Nephron (organoid): ENCODE measurements at regions not wholly inside any gene's neighbourhood (a gene's known extent, or its start where the extent isn't known, plus 50 kb on each side); places are given as distances from the start of the nearest gene placed in this dataset.

Source experiments
- H3K27ac Mint-ChIP-seq, 3 experiments: 2 replicates each; pipeline ENCODE4 v1.8.0; 2020; ENCODE audit warnings: mixed read lengths in 3 of 3, mild to moderate bottlenecking in 2 of 3, moderate library complexity in 1 of 3
- H3K27me3 Mint-ChIP-seq: 2 replicates; pipeline ENCODE4 v1.8.0; 2021; ENCODE audit warnings: low read depth, mild to moderate bottlenecking, moderate library complexity, mixed read lengths
- H3K36me3 Mint-ChIP-seq: 2 replicates; pipeline ENCODE4 v1.8.0; 2020; ENCODE audit warnings: low read depth, mixed read lengths
- H3K4me1 Mint-ChIP-seq: 2 replicates; pipeline ENCODE4 v1.8.0; 2020; ENCODE audit warnings: mixed read lengths
- H3K4me3 Mint-ChIP-seq, 3 experiments: 2 replicates each; pipeline ENCODE4 v1.8.0; 2020; ENCODE audit warnings: mild to moderate bottlenecking in 3 of 3, mixed read lengths in 3 of 3, moderate library complexity in 2 of 3
- H3K9me3 Mint-ChIP-seq: 2 replicates; pipeline ENCODE4 v1.8.0; 2020; ENCODE audit warnings: mixed read lengths
- TF ChIP-seq, protein P1 (sequence below), 3 experiments: fragments of 200-600 bp; sonication (generic); IDR thresholded peaks; one replicate each; pipeline ENCODE4 v1.5.0; 2021; ENCODE audit warnings: antibody characterized with exemption in 3 of 3; ENCODE audit not compliant: unreplicated experiment in 3 of 3

DNA sequence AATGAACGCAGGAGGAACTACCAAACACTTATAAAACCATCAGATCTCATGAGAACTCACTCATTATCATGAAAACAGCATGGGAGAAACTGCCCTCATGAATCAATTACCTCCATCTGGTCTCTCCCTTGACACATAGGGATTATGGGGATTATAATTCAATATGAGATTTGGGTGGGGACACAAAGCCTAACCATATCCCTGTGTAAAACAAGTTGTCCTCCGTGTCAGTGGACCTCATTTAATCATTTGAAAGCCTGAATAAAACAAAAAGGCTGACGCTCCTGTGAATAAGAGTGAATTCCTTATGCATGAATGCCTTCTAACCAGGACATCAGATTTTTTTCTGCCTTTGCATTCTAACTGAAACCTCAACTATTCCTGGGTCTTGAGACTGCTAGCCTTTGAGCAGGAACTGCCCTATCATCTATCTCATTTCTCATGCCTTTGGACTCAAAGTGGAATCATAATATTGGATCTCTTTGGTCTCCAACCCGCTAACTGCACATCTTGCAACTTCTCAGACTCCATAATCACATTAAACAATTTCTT, 648.8 kb downstream of the ADGRL2 start:
- Mint-ChIP-seq H3K27me3 (no peaks in the 10 kb centered on the region), H3K36me3 (no peaks in the 10 kb centered on the region), H3K4me3 (no peak overlapping the region), H3K9me3 (peaks cover 27% of the 10 kb centered on the region), H3K27ac (no peak overlapping the region), H3K4me1 (no peaks in the 10 kb centered on the region)
- TF ChIP-seq, protein P1, sequence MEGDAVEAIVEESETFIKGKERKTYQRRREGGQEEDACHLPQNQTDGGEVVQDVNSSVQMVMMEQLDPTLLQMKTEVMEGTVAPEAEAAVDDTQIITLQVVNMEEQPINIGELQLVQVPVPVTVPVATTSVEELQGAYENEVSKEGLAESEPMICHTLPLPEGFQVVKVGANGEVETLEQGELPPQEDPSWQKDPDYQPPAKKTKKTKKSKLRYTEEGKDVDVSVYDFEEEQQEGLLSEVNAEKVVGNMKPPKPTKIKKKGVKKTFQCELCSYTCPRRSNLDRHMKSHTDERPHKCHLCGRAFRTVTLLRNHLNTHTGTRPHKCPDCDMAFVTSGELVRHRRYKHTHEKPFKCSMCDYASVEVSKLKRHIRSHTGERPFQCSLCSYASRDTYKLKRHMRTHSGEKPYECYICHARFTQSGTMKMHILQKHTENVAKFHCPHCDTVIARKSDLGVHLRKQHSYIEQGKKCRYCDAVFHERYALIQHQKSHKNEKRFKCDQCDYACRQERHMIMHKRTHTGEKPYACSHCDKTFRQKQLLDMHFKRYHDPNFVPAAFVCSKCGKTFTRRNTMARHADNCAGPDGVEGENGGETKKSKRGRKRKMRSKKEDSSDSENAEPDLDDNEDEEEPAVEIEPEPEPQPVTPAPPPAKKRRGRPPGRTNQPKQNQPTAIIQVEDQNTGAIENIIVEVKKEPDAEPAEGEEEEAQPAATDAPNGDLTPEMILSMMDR (IDR thresholded peaks at IDR 0.05; ENCODE audit: unreplicated experiment in 3 of 3) = no peak

DNA sequence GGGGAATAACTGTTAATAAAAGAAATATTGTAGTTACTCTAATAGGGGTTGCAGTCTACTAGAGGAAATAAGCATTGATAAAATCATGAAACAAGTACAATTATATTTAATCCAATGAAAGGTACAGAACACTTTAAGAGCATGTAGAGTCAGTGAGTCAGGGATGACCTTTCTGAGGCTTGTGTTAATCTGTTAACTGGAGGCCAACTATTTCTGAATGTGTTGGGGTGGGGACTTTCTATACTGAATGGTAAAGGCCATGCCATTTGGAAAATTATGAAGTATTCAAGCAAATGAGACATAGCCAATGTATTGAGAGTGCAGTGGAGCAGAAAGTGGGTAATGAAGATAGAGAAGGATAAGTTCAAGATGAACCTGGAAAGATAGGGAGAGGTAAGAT, 646.2 kb downstream of the ADGRL2 start:
- H3K4me3 Mint-ChIP-seq = no peak overlapping the region
- no peaks in the 10 kb centered on the region for H3K27me3 Mint-ChIP-seq
- H3K4me1 Mint-ChIP-seq = no peaks in the 10 kb centered on the region
- TF ChIP-seq, protein P1 (IDR thresholded peaks at IDR 0.05; ENCODE audit: unreplicated experiment in 3 of 3) = no peak
- H3K36me3 Mint-ChIP-seq = no peaks in the 10 kb centered on the region
- H3K9me3 Mint-ChIP-seq = peaks cover 9% of the 10 kb centered on the region
- no peak overlapping the region for H3K27ac Mint-ChIP-seq

DNA sequence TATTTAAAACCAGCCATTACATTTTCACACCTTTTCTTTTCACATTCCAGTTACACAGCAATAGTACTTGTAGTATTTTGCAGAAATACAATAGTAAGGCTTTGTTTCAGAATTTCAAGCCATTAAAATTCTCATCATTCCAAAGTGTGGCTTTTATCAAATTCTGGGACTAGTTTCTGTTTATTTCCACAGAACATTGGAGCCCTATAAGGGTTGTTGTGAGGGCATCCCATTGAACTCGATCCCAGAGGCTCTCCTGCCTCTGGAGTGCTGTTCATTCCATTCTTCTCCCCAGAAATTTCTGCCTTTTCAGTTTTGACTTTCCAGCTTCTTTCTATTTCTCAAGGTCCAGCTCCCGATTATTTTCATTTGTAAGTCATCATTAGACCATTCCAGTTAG, 645.5 kb downstream of the ADGRL2 start:
- Mint-ChIP-seq H3K36me3 (no peaks in the 10 kb centered on the region), H3K4me1 (no peaks in the 10 kb centered on the region), H3K27me3 (no peaks in the 10 kb centered on the region), H3K4me3 (no peak overlapping the region), H3K9me3 (peaks cover 3% of the 10 kb centered on the region), H3K27ac (peak overlapping the region in 2 of 3 experiments; percentile 49 to 83)
- TF ChIP-seq, protein P1 (IDR thresholded peaks at IDR 0.05; ENCODE audit: unreplicated experiment in 3 of 3) = no peak

DNA sequence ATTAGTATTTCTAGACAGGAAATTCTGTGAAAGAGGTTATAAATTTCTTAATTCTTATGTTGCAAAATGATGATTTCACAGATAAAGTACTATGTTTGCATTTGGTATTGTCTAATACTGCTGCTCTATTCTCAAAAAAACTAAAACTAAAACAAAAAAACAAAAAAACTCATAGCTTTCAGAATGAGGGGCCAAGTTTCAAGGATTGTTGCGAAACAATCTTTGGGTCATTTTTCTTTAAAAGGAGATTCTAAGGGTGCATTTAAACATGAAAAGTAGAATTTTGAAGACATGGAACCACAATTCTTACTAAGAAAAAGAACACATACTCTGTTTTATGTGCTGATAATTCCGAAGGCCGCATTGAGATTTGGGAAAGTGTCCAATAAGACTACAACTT, 645.1 kb downstream of the ADGRL2 start:
- TF ChIP-seq, protein P1 (IDR thresholded peaks at IDR 0.05; ENCODE audit: unreplicated experiment in 3 of 3) = no peak
- no peaks in the 10 kb centered on the region for H3K4me1 Mint-ChIP-seq
- peaks cover 3% of the 10 kb centered on the region for H3K9me3 Mint-ChIP-seq
- H3K4me3 Mint-ChIP-seq = no peak overlapping the region
- H3K36me3 Mint-ChIP-seq = no peaks in the 10 kb centered on the region
- peak overlapping the region in 2 of 3 experiments; percentile 49 to 83 for H3K27ac Mint-ChIP-seq
- H3K27me3 Mint-ChIP-seq = no peaks in the 10 kb centered on the region

DNA sequence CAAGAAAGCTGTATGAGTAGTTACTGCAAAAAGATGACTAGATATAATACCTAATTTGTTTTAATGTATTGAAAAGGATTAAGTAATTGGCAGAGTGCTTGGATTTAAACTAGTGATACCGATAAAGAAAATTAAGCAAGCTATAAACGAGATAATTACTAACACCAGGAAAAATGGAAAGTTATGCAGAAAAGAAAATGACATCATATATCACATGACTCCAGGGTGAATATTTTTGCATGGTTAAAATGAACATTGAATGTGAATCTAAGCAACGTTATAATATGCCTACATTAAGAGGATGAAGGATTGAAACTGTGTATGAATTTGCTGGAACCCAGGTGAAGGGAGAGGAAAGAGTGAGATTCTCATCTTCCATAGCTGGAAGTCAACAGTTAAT, 644.4 kb downstream of the ADGRL2 start:
- Mint-ChIP-seq H3K27me3 (no peaks in the 10 kb centered on the region), H3K36me3 (no peaks in the 10 kb centered on the region), H3K27ac (peak overlapping the region in 1 of 3 experiments; percentile 73), H3K4me1 (no peaks in the 10 kb centered on the region), H3K9me3 (peaks cover 1% of the 10 kb centered on the region), H3K4me3 (no peak overlapping the region)
- TF ChIP-seq, protein P1 (IDR thresholded peaks at IDR 0.05; ENCODE audit: unreplicated experiment in 3 of 3) = no peak

DNA sequence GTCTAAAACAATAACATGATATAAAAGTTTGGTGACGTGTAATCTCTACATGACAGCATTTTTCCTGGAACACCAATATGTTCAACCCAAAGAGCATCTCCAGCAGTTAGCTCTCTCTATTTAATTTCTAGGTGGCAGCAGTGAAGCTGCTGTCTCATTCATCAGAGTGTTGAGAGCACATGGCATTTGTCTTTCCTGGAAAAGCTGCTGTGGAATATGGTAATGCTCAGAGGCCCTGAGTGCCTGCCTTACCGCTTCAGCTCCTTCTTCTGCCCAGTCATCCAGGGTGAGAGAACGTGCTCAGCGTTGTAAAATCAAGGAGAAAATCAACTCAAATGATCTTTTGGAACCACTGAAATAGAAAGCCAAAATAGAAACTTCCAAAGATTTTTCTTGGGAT, 640.7 kb downstream of the ADGRL2 start:
- Mint-ChIP-seq H3K27ac (no peak overlapping the region), H3K4me3 (no peak overlapping the region), H3K9me3 (no peaks in the 10 kb centered on the region), H3K36me3 (no peaks in the 10 kb centered on the region), H3K27me3 (no peaks in the 10 kb centered on the region), H3K4me1 (no peaks in the 10 kb centered on the region)
- TF ChIP-seq, protein P1 (IDR thresholded peaks at IDR 0.05; ENCODE audit: unreplicated experiment in 3 of 3) = no peak
